GM20431 (cell line): ENCODE measurements at regions not wholly inside any gene's neighbourhood (a gene's known extent, or its start where the extent isn't known, plus 50 kb on each side); places are given as distances from the start of the nearest gene placed in this dataset.
"Not testable (repeated sequence)": the region's sequence is repeated elsewhere in the genome, so short reads cannot be mapped to it uniquely, and the experiment has no call there.

Experiments
- in situ Hi-C: fragments of 300-500 bp; cut with MseI, MboI; formaldehyde crosslinking; loops from one replicate; pipeline ENCODE4 v1.15.0; 2020; ENCODE audit warnings: low sequenced_read_pairs; ENCODE audit not compliant: unreplicated experiment

DNA sequence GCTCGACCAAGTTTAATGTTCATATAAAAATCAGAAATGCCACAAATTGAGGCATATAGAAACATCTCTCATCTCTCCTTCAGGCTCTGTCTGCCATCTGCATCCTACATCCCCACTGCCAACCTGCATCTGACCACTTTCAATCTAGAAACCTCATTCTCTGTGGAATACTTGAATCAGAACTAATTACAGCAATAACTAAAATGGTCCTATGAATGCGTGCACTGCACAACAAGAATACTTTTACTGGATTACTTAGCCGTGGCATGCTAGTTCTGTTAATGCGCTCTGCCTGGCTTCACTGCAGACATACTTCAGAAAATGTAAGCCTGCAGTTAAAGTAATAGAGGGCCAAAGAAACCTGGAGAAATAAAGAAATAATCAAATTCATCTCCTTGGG, 89.8 kb upstream of the NR5A2 start:
- in situ Hi-C loops, result no loop called here

DNA sequence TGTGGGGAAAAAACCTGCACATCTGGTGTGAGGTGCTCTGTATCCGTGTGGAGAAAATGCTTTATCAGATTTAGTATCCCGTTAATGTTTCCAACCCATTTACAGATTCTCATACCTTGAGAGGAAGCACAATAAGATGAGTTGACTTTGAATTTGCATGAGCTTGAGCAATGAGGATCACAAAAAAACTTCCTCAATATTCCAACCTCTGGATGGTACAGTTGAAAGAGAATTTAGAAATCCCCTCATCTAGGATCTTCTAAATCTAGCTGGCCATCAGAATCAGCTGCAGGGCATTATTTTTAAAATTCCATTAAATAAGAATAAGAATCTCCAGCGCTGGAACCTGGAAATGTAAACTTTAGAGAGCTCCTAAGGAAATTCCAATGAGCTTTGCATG, 82.5 kb upstream of the NR5A2 start:
- in situ Hi-C loops, result no loop called here

DNA sequence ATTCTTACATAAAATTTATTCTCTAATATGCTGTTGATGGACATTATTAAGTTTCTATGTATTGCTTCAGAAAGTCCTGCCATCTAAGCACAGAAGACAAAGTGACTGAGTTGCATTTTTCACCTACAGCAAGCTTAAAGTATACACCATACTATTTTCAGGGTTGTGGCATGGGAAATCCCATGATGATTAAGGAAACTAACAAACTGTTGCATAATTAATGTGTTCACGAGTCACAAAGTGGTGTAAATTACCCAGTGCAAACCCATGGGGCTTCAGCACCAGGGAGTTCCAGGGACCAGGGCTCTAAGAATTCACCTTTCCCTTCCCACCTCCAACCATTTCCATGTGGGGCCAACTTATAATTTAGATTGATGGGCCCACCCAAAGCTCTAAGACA, 81.9 kb upstream of the NR5A2 start:
- in situ Hi-C loops, result no loop called here

DNA sequence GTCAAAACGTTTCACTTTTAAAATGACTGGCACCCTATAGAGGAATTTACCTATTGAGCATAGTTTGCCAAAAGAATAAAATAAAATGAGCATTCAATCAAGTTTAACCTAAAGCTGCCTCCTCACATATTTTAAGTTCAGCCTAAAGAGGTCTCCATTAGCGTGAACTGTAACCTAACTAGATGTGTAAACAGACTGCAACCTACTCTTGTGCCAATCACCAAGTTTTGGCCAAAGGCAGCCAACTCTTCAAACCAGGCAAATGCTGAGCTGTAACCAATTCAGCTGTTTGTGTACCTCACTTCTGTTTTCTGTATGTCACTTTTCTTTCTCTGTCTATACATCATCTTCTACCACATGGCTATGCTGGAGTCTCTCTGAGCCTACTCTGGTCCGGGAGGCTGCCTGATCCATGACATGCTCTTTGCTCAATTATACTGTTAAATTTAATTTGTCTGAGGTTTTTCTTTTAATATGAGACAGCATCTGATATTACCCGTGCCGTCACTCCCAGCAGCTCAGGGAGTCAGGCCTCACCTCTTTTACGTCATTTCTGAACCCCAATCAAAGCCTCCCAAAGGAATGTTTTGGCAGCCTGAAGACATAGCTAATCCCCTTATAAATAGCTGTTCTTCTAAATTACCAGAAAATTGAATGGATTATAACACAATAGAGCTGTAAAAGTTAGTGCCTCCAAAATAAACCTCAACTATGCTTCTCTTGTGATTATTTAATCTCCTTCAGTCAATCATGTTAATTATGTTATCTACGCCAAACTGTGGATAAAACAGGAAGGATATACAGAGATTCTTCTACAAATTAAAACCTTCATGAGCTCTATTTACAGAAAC, 81.0 kb upstream of the NR5A2 start:
- in situ Hi-C loops, result no loop called here

DNA sequence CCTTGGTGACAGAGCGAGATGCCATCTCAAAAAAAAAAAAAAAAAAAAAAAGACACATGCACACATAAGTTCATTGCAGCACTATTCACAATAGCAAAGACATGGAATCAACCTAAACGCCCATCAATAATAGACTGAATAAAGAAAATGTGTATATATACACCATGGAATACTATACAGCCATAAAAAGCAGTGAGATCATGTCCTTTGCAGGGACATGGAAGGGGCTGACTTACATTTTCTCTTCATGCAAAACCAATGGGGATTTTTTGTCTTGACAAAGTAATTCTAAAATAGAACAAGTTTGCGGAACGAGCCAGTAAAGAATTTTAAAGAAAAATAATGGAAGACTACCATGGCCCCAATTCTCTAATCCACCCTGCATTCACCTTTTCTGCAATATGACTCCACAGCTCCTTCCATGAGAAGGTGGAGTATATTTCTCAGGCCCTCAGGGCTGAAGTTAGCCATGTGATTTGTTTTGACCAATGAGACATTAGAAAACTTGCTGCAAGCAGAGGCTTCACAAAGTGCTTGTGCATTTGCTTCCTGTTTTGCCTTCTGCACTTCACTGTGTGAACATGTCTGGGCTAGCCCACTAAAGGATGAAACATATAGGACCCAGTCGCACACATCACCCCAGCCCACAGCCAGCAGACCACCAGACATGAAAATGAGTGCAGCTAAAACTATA, 78.8 kb upstream of the NR5A2 start:
- in situ Hi-C loops, result no loop called here

DNA sequence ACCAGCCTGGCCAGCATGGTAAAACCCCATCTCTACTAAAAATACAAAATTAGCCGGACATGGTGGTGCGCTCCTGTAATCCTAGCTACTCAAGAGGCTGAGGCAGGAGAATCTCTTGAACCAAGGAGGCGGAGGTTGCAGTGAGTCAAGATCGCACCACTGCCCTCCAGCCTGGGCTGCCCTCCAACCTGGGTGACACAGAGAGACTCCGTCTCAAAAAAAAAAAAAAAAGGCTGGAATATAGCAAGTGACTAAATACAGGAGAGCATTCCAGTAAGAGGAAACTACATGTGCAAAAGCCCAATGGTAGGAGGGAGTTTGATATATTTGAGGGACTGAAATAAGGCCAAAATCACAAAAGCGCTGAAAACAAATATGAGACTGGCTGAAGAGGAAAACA, 76.5 kb upstream of the NR5A2 start:
- in situ Hi-C loops, result not testable (repeated sequence)

DNA sequence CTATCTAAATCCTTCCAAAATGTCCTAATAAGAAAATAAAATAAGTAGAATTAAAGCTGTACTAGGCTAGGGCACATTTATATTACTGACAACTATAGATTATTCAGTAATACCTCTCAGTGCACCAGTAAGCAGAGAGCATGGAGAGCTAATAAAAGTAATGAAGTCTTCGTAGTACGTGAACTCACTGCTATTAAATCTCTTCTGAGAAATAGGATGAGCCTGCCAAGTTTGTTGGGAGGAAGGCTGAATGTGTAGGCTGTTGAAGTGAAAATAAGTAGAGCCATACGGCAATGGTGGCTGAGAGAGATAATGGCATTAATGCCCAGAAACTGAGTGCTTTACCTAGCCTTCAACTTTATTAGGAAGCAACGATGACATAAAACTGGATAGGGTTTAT, 73.9 kb upstream of the NR5A2 start:
- in situ Hi-C loops, result no loop called here

DNA sequence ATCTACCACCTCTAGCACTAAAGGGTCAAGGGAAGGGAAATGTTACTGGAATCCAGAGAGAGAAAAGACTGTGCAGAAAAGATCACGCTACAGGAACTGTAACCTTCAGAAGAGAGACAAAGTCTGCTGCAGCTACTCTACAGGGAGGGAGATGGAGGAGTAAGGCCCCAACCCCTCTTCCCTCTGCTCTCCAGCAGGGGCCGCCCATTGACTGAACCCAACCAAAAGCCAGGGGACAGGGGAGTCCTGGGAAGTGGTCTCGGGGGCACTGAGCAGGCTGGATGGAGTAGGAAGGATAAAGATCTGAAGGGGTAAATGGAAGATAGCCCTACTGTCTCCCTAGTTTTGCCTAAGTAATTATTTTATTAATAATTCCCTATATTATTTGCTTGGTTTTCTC, 72.8 kb upstream of the NR5A2 start:
- in situ Hi-C loops, result no loop called here

DNA sequence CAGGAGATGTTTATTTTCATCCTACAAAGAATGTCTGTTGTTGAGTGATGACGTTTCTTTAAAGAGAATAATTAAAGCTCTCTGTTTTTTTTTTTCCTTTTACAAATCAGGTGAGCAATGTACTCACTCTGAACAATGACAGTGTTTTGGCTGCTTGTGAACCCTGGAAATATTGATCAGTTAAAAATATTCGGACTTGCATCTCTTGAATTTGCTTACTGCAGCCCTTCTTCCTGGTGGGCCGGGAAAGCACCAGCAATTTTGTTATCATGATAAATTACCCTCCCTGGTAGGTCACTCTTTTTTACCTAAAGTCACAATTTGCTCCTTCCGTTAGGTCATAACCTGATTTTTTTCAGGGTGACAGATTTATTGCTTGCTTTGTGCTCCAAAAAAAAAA, 72.3 kb upstream of the NR5A2 start:
- in situ Hi-C loops, result no loop called here

DNA sequence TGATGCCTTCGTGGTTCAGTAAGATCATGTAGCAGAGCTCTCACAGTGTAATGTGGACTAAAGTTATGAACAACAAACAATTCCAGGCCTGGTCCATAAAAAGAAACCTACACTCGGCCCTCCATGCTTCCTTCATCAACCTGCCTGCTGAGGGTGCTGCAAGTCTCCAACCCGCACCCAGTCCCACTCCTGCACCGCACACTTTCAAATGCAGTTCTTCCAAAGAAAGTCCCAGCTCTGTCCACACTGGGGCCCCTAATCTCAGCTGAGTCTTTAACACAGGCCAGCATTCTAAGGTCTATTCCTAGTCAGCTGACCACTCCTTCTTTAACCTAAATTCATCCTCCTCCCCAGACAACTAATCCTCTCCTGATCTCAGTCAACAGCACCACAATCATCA, 71.5 kb upstream of the NR5A2 start:
- in situ Hi-C loops, result no loop called here

DNA sequence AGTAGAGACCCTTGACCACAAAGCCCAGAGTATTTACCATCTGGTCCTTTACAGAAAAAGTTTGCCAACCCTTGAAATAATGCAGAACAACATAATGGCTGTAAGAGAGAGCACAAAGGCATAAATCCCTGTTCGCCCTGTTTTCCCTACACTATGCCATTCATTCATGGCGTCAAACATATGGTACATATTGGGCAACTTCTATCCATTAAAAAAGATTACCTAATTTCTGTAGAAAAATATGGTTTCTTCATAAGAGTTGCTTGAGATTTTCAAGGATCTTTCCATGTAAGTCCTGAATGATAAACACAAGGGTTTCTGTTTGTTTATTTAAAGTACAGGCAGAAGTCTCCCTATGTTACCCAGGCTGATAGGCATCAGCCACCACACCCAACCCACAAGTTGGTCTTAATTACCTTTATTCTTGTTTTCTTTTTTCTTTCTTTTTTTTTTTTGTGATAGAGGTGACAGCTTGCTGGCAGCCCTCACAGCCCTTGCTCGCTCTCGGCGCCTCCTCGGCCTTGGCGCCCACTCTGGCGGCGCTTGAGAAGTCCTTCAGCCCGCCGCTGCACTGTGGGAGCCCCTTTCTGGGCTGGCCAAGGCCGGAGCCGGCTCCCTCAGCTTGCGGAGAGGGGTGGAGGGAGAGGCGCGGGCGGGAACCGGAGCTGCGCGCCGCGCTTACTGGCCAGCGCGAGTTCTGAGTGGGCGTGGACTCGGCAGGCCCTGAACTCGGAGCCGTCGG, 68.3 kb upstream of the NR5A2 start:
- in situ Hi-C loops, result no loop called here

DNA sequence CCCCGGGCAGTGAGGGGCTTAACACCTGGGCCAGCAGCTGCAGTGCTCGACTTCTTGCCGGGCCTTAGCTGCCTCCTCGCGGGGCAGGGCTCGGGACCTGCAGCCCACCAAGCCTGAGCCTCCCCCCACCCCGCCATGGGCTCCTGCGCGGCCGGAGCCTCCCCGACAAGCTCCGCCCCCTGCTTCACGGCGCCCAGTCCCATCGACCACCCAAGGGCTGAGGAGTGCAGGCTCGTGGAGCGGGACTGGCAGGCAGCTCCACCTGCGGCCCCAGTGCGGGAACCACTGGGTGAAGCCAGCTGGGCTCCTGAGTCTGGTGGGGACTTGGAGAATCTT, 67.8 kb upstream of the NR5A2 start:
- in situ Hi-C loops, result no loop called here

DNA sequence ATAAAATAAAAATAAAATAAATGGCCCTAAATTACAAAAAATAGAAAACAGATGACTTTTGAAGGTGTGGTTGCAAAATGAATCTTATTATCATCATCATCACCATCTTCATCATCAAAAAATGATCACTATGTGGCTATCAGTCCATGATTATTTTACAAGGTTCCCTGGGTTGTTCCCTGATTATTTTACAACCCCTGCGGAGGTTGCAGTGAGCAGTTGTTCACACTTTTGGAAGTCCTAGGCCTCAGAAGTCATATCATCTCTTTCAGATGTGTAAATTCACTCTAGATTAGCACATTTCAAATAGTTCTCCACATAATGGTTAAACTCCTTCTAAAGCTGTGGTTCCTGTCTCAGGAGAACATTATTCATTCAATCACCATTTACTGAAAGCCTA, 57.4 kb upstream of the NR5A2 start:
- in situ Hi-C loops, result no loop called here

DNA sequence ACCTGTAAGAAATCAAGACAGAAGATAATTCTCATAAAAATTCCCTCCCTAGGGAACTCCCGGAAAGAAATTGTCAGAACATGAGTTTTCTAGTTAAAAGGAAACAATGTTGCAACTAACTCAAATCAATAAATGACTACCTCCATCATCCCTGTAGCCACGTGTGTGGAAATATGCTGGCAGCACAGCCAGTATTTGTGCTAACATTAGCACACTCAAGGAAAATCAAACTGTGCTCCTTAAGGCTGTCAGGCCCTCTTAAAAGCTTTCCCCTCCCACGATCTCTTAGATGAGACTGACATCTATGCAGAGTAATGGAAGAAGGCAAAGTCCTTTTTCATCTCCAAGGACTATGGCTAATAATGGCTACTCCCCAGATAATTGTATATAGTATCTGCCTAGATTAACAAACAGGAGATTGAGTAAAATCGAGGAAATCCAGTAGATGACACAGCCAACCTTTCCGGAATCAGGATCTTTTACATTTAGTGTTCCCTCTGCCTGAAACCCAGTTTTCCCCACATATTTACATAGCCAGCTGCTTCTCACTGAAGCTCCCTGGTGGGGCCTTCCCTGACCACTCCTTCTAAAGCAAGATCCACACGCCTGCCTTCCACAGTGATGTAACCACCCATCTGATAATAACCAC, 50.9 kb upstream of the NR5A2 start:
- in situ Hi-C loops, result no loop called here
